ENCODE measurements at regions not wholly inside any gene's neighbourhood (a gene's known extent, or its start where the extent isn't known, plus 50 kb on each side); places are given as distances from the start of the nearest gene placed in this dataset.
"Not testable (repeated sequence)": the region's sequence is repeated elsewhere in the genome, so short reads cannot be mapped to it uniquely, and the experiment has no call there.

- DNase-seq, result no peak
Measured at GRCh38 chr16:26665166-26665939, 401.4 kb upstream of the C16orf82 start.

- DNase-seq, result no peak
Measured at GRCh38 chr16:26666486-26666885, 400.2 kb upstream of the C16orf82 start.

- DNase-seq, result no peak
Measured at GRCh38 chr16:26667307-26667706, 399.4 kb upstream of the C16orf82 start.

GRCh38 chr16:26668026-26668425 lies 398.7 kb upstream of the C16orf82 start:
- DNase-seq, result no peak

- no peak for DNase-seq
Measured at GRCh38 chr16:26672206-26672605, 394.5 kb upstream of the C16orf82 start.

- DNase-seq, result no peak
Measured at GRCh38 chr16:26673011-26673410, 393.7 kb upstream of the C16orf82 start.

- no peak for DNase-seq
Measured at GRCh38 chr16:26680671-26681070, 386.1 kb upstream of the C16orf82 start.

GRCh38 chr16:26688105-26688504 lies 378.6 kb upstream of the C16orf82 start:
- no peak for DNase-seq

- DNase-seq, result no peak
Measured at GRCh38 chr16:26688699-26689098, 378.0 kb upstream of the C16orf82 start.

GRCh38 chr16:26692658-26693057 lies 374.1 kb upstream of the C16orf82 start:
- no peak for DNase-seq

- DNase-seq, result no peak
Measured at GRCh38 chr16:26697807-26698206, 368.9 kb upstream of the C16orf82 start.

GRCh38 chr16:26700250-26700649 lies 366.5 kb upstream of the C16orf82 start:
- no peak for DNase-seq

- no peak for DNase-seq
Measured at GRCh38 chr16:26701243-26701886, 365.4 kb upstream of the C16orf82 start.

GRCh38 chr16:26705346-26705745 lies 361.4 kb upstream of the C16orf82 start:
- no peak for DNase-seq

- DNase-seq, result no peak
Measured at GRCh38 chr16:26708428-26708827, 358.3 kb upstream of the C16orf82 start.

- DNase-seq, result no peak
Measured at GRCh38 chr16:26709175-26709574, 357.6 kb upstream of the C16orf82 start.

- no peak for DNase-seq
Measured at GRCh38 chr16:26709754-26710153, 357.0 kb upstream of the C16orf82 start.

GRCh38 chr16:26710450-26710849 lies 356.3 kb upstream of the C16orf82 start:
- no peak for DNase-seq

GRCh38 chr16:26712876-26713275 lies 353.9 kb upstream of the C16orf82 start:
- DNase-seq, result peak; percentile 4

GRCh38 chr16:26715969-26716368 lies 350.8 kb upstream of the C16orf82 start:
- no peak for DNase-seq

GRCh38 chr16:26717826-26718225 lies 348.9 kb upstream of the C16orf82 start:
- DNase-seq, result no peak

GRCh38 chr16:26721290-26721689 lies 345.4 kb upstream of the C16orf82 start:
- no peak for DNase-seq

- not testable (repeated sequence) for DNase-seq
Measured at GRCh38 chr16:26721957-26722356, 344.8 kb upstream of the C16orf82 start.

GRCh38 chr16:26724189-26724588 lies 342.5 kb upstream of the C16orf82 start:
- no peak for DNase-seq

- no peak for DNase-seq
Measured at GRCh38 chr16:26727848-26728247, 338.9 kb upstream of the C16orf82 start.

All from fibroblast of skin of right quadriceps (primary cell).